H1 (cell line): ENCODE measurements at regions not wholly inside any gene's neighbourhood (a gene's known extent, or its start where the extent isn't known, plus 50 kb on each side); places are given as distances from the start of the nearest gene placed in this dataset.

Experiments used
- CTCF ChIA-PET: fragments of 300-600 bp; sonication (Branson Sonifier 250); formaldehyde crosslinking; loops from one replicate; lab custom pipeline; 2021; ENCODE audit not compliant: partially characterized antibody; lab: Charles Lee
- POLR2A ChIA-PET: fragments of 300-600 bp; sonication (Branson Sonifier 250); formaldehyde crosslinking; loops from one replicate; lab custom pipeline; 2021; ENCODE audit warnings: inconsistent platforms; ENCODE audit not compliant: partially characterized antibody; lab: Charles Lee
- DNase-seq, 2 experiments: peaks; one replicate each; pipeline versions ENCODE4 v3.0.0 to v3.0.0-alpha.2; 2010 to 2022; ENCODE audit warnings: low spot score in 2 of 2, low read depth in 1 of 2, mixed read lengths in 1 of 2
- FAIRE-seq: peaks from 2 replicates; lab custom pipeline; 2011; peaks lifted over from hg19 to GRCh38; lab: Jason Lieb, UNC
- H2AFZ ChIP-seq: 2 replicates; pipeline ENCODE4 v1.8.1; 2012; ENCODE audit warnings: low read length, inconsistent platforms
- H2AK5ac ChIP-seq: 2 replicates; pipeline ENCODE4 v1.6.1; 2013; ENCODE audit warnings: low read depth, low read length
- H2BK120ac ChIP-seq: replicated peaks from 2 replicates; pipeline ENCODE3; 2013; ENCODE audit warnings: low read depth, low read length, inconsistent platforms
- H2BK12ac ChIP-seq: 2 replicates; pipeline ENCODE4 v1.6.1; 2013; ENCODE audit warnings: low read depth, low read length
- H2BK15ac ChIP-seq: 2 replicates; pipeline ENCODE4 v1.6.1; 2013; ENCODE audit warnings: low read length
- H2BK20ac ChIP-seq: 2 replicates; pipeline ENCODE4 v1.6.1; 2013; ENCODE audit warnings: low read length
- H2BK5ac ChIP-seq: 2 replicates; pipeline ENCODE4 v1.6.1; 2013; ENCODE audit warnings: low read depth, low read length
- H3K14ac ChIP-seq: 2 replicates; pipeline ENCODE4 v1.6.1; 2013; ENCODE audit warnings: inconsistent platforms; ENCODE audit not compliant: insufficient read length
- H3K18ac ChIP-seq: 2 replicates; pipeline ENCODE4 v1.6.1; 2013; ENCODE audit warnings: low read length; ENCODE audit errors: extremely low read depth
- H3K23ac ChIP-seq: 2 replicates; pipeline ENCODE4 v1.6.1; 2013; ENCODE audit warnings: inconsistent platforms; ENCODE audit not compliant: insufficient read length
- H3K23me2 ChIP-seq: 2 replicates; pipeline ENCODE4 v1.6.1; 2013; ENCODE audit warnings: low read depth, low read length
- H3K27ac ChIP-seq: 2 replicates; pipeline ENCODE4 v1.6.1; 2011; ENCODE audit warnings: low read depth, low read length, inconsistent platforms
- H3K27me3 ChIP-seq, 4 experiments: replicated peaks in 1 of 4; 1 replicate in 1 of 4; 2 replicates in 3 of 4; pipeline versions ENCODE4 v1.6.1 to v1.8.1; 2011 to 2013; ENCODE audit warnings: low read length in 3 of 4, mild to moderate bottlenecking in 3 of 4, inconsistent platforms in 2 of 4, mixed read lengths in 2 of 4, moderate library complexity in 1 of 4; ENCODE audit not compliant: control insufficient read depth in 3 of 4, insufficient read depth in 3 of 4; ENCODE audit errors: extremely low read depth in 1 of 4
- H3K36me3 ChIP-seq, 4 experiments: 2 replicates each; pipeline versions ENCODE4 v1.6.1 to v1.8.1; 2011 to 2013; ENCODE audit warnings: mild to moderate bottlenecking in 4 of 4, low read length in 3 of 4, moderate library complexity in 2 of 4, control low read depth in 1 of 4, inconsistent platforms in 1 of 4; ENCODE audit not compliant: insufficient read depth in 4 of 4, control insufficient read depth in 2 of 4
- H3K4ac ChIP-seq: replicated peaks from 2 replicates; pipeline ENCODE3; 2013; ENCODE audit warnings: low read length, low read depth, mixed read lengths, inconsistent platforms; ENCODE audit not compliant: insufficient read length
- H3K4me1 ChIP-seq, 4 experiments: replicated peaks in 1 of 4; 1 replicate in 1 of 4; 2 replicates in 3 of 4; pipeline versions ENCODE4 v1.6.1 to v1.8.1; 2011 to 2013; ENCODE audit warnings: low read length in 3 of 4, inconsistent platforms in 2 of 4, mixed read lengths in 1 of 4; ENCODE audit not compliant: insufficient read depth in 4 of 4, control insufficient read depth in 3 of 4
- H3K4me2 ChIP-seq, 2 experiments: 2 replicates each; pipeline versions ENCODE4 v1.6.1 to v1.8.1; 2011 to 2013; ENCODE audit warnings: low read depth in 2 of 2, low read length in 2 of 2, control low read depth in 1 of 2, inconsistent platforms in 1 of 2, mild to moderate bottlenecking in 1 of 2; ENCODE audit not compliant: insufficient read depth in 1 of 2
- H3K4me3 ChIP-seq, 4 experiments: fragments of 200-600, 300-600 bp in 1 of 4; sonication (generic), shearing (Covaris generic), sonication (Bioruptor Twin) in 1 of 4; 2 replicates each; pipeline versions ENCODE4 v1.5.1 to v1.8.1; 2011 to 2016; ENCODE audit warnings: low read length in 4 of 4, low read depth in 3 of 4, control low read depth in 2 of 4, inconsistent platforms in 2 of 4, mild to moderate bottlenecking in 2 of 4, mixed read lengths in 1 of 4, moderate library complexity in 1 of 4; ENCODE audit not compliant: insufficient read depth in 2 of 4; ENCODE audit errors: extremely low read depth in 1 of 4
- H3K56ac ChIP-seq: replicated peaks from 2 replicates; pipeline ENCODE3; 2013; ENCODE audit warnings: low read depth, mild to moderate bottlenecking, mixed read lengths, low read length, inconsistent platforms; ENCODE audit not compliant: insufficient read length
- H3K79me1 ChIP-seq: 2 replicates; pipeline ENCODE4 v1.6.1; 2013; ENCODE audit warnings: low read depth, low read length, control low read depth
- H3K79me2 ChIP-seq, 2 experiments: 2 replicates each; pipeline versions ENCODE4 v1.6.1 to v1.8.1; 2012 to 2013; ENCODE audit warnings: low read length in 2 of 2, mild to moderate bottlenecking in 2 of 2, inconsistent platforms in 1 of 2; ENCODE audit not compliant: insufficient read depth in 2 of 2, control insufficient read depth in 1 of 2
- H3K9ac ChIP-seq, 4 experiments: replicated peaks in 1 of 4; 1 replicate in 1 of 4; 2 replicates in 3 of 4; pipeline versions ENCODE4 v1.6.1 to v1.8.1; 2011 to 2013; ENCODE audit warnings: low read depth in 3 of 4, low read length in 3 of 4, control low read depth in 2 of 4, mild to moderate bottlenecking in 2 of 4, moderate library complexity in 2 of 4, inconsistent platforms in 1 of 4; ENCODE audit errors: extremely low read depth in 1 of 4
- H3K9me3 ChIP-seq, 2 experiments: 2 replicates each; pipeline versions ENCODE4 v1.6.1 to v1.8.1; 2012 to 2013; ENCODE audit warnings: mild to moderate bottlenecking in 2 of 2, moderate library complexity in 2 of 2, control low read depth in 1 of 2, inconsistent platforms in 1 of 2, low read depth in 1 of 2, low read length in 1 of 2, mixed read lengths in 1 of 2; ENCODE audit not compliant: insufficient read depth in 2 of 2
- H4K20me1 ChIP-seq, 2 experiments: replicated peaks in 1 of 2; 2 replicates each; pipeline versions ENCODE3 to v1.8.1; 2011 to 2013; ENCODE audit warnings: inconsistent platforms in 2 of 2, low read length in 2 of 2, mild to moderate bottlenecking in 1 of 2; ENCODE audit not compliant: insufficient read depth in 2 of 2, control insufficient read depth in 1 of 2
- H4K5ac ChIP-seq: 2 replicates; pipeline ENCODE4 v1.6.1; 2013; ENCODE audit warnings: low read length, low read depth, mixed read lengths, inconsistent platforms; ENCODE audit not compliant: insufficient read length
- H4K8ac ChIP-seq: 2 replicates; pipeline ENCODE4 v1.8.0; 2013; ENCODE audit warnings: mild to moderate bottlenecking, moderate library complexity, low read length, inconsistent platforms; ENCODE audit not compliant: insufficient read depth; ENCODE audit errors: extremely low read depth
- H4K91ac ChIP-seq: replicated peaks from 2 replicates; pipeline ENCODE3; 2013; ENCODE audit warnings: low read length, mixed read lengths, inconsistent platforms; ENCODE audit not compliant: insufficient read length
- KDM5A ChIP-seq: fragments of 200-600 bp; IDR thresholded peaks from 2 replicates; pipeline ENCODE4 v1.7.1; 2012; ENCODE audit warnings: mild to moderate bottlenecking, low read length, inconsistent platforms, mixed read lengths
- POLR2AphosphoS5 ChIP-seq: IDR thresholded peaks from 2 replicates; pipeline ENCODE4 v1.6.1; 2011; ENCODE audit warnings: low read depth, low read length
- WGBS, 2 experiments: shearing (Covaris generic) in 1 of 2; methylation state at CpG; one replicate each; pipeline versions ENCODE4 v1.1.6 to v1.1.7; 2013 to 2015; ENCODE audit warnings: low lambda C conversion rate in 2 of 2, mixed read lengths in 2 of 2, inconsistent platforms in 1 of 2, low coverage in 1 of 2, missing lambda C conversion rate in 1 of 2; ENCODE audit not compliant: insufficient replicate concordance in 2 of 2, insufficient coverage in 1 of 2, insufficient read length in 1 of 2; ENCODE audit errors: extremely low coverage in 1 of 2, missing lambda C conversion rate in 1 of 2; 5-methylcytosine and 5-hydroxymethylcytosine counted together

DNA sequence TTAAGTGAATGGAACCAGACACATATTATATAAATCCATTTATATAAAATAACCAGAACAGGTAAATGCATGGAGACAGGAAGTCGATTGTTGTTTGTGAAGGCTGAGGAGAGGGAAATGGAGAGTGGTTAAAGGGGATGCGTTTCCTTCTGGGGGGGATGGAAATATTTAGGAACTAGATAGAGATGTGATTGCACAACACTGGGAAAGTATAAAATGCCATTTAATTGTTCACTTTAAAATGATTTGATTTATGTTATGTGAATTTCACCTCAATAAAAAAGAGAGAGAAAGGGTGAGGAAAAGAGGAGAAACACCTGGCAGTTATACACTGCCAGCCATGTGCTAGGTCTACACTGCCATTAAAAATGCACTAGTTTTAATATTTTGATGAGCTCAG is 312.6 kb downstream of the CD83 start:
- H3K36me3 ChIP-seq: no peaks in the 10 kb centered on the region
- no peak overlapping the region for H4K91ac ChIP-seq
- peaks cover 0 to 10% (median 4%) of the 10 kb centered on the region in 4 experiments; a peak in 3 of 7 replicates for H3K4me1 ChIP-seq
- CTCF ChIA-PET: interaction anchor here (1.3 kb wide), 1 partner anchor 149 kb away, joined by 4 read pairs; no protein-coding TSS in a partner anchor
- no peak overlapping the region for H3K27ac ChIP-seq
- no peak overlapping the region for H2AFZ ChIP-seq
- 82% methylated on average over 2 of the region's 2 CpGs; no CpG with 5 or more reads in 1 of the 2 experiments for WGBS, 2 experiments
- no peak overlapping the region for H2BK12ac ChIP-seq
- no peak overlapping the region for H4K8ac ChIP-seq
- no peak overlapping the region for H2BK120ac ChIP-seq
- POLR2A ChIA-PET: no interaction called here
- H4K5ac ChIP-seq: no peak overlapping the region
- TF ChIP-seq KDM5A: no peak
- TF ChIP-seq POLR2AphosphoS5: no peak
- H3K18ac ChIP-seq: no peak overlapping the region
- H3K79me2 ChIP-seq: no peaks in the 10 kb centered on the region
- no peaks in the 10 kb centered on the region for H4K20me1 ChIP-seq
- H3K4me2 ChIP-seq: no peak overlapping the region
- no peak overlapping the region for H3K4me3 ChIP-seq
- H3K23me2 ChIP-seq: no peaks in the 10 kb centered on the region
- no peak overlapping the region for H2BK15ac ChIP-seq
- no peaks in the 10 kb centered on the region for H3K79me1 ChIP-seq
- no peak overlapping the region for H3K23ac ChIP-seq
- no peak overlapping the region for H2AK5ac ChIP-seq
- H3K4ac ChIP-seq: no peak overlapping the region
- no peaks in the 10 kb centered on the region for H3K27me3 ChIP-seq
- H3K56ac ChIP-seq: no peak overlapping the region
- H2BK5ac ChIP-seq: no peak overlapping the region
- H3K9ac ChIP-seq: no peak overlapping the region
- FAIRE-seq (no peak), DNase-seq (no peak)
- no peak overlapping the region for H2BK20ac ChIP-seq
- H3K14ac ChIP-seq: no peak overlapping the region
- no peaks in the 10 kb centered on the region for H3K9me3 ChIP-seq
